MCF 10A (cell line): ENCODE measurements at regions not wholly inside any gene's neighbourhood (a gene's known extent, or its start where the extent isn't known, plus 50 kb on each side); places are given as distances from the start of the nearest gene placed in this dataset.

Source experiments
- BruUV-seq: library from RNA; stranded (reverse); fragments of 400-500 nt; replicated peaks from 2 replicates; lab custom pipeline; 2021; lab: Mats Ljungman, UMichigan
- CTCF ChIA-PET: fragments of 300-600 bp; sonication (Branson Sonifier 250); formaldehyde crosslinking; extraction: SDS; loops from one replicate; lab custom pipeline; 2021; ENCODE audit warnings: antibody characterized with exemption, inconsistent platforms; lab: Yijun Ruan, JAX
- POLR2A ChIA-PET: fragments of 300-600, 350-650 bp; sonication (Branson Sonifier 250); formaldehyde crosslinking; extraction: SDS; loops from one replicate; lab custom pipeline; 2020; ENCODE audit warnings: antibody characterized with exemption, inconsistent platforms; lab: Yijun Ruan, JAX
- DNase-seq: peaks from one replicate; pipeline ENCODE4 v3.0.0-alpha.2; 2018; ENCODE audit not compliant: unreplicated experiment
- H3K27ac Mint-ChIP-seq: one replicate; pipeline ENCODE4 v1.8.0; 2022; ENCODE audit warnings: mild to moderate bottlenecking, low read depth, mixed read lengths; ENCODE audit not compliant: unreplicated experiment
- H3K27me3 Mint-ChIP-seq: one replicate; pipeline ENCODE4 v1.8.0; 2022; ENCODE audit warnings: mixed read lengths; ENCODE audit not compliant: insufficient read depth, unreplicated experiment
- H3K36me3 Mint-ChIP-seq: one replicate; pipeline ENCODE4 v1.8.0; 2022; ENCODE audit warnings: mild to moderate bottlenecking, moderate library complexity, mixed read lengths; ENCODE audit not compliant: insufficient read depth, unreplicated experiment
- H3K4me1 Mint-ChIP-seq: one replicate; pipeline ENCODE4 v1.8.0; 2022; ENCODE audit warnings: mixed read lengths; ENCODE audit not compliant: insufficient read depth, unreplicated experiment
- H3K4me3 Mint-ChIP-seq: one replicate; pipeline ENCODE4 v1.8.0; 2022; ENCODE audit warnings: mild to moderate bottlenecking, moderate library complexity, mixed read lengths; ENCODE audit not compliant: unreplicated experiment
- H3K9me3 Mint-ChIP-seq: one replicate; pipeline ENCODE4 v1.8.0; 2022; ENCODE audit warnings: mixed read lengths; ENCODE audit not compliant: unreplicated experiment
- CTCF ChIP-seq: fragments of 200-600 bp; IDR thresholded peaks from one replicate; pipeline ENCODE4 v1.8.0; 2022; ENCODE audit warnings: antibody characterized with exemption, mild to moderate bottlenecking; ENCODE audit not compliant: unreplicated experiment
- intact Hi-C: fragments of 100-400 bp; cut with micrococcal nuclease; formaldehyde crosslinking; loops from 2 replicates; pipeline ENCODE4 v1.14.1; 2022

GRCh38 chr4:14810568-14810967 lies 191.7 kb upstream of the CPEB2 start:
- H3K9me3 Mint-ChIP-seq, result no peaks in the 10 kb centered on the region
- H3K27ac Mint-ChIP-seq, result no peak overlapping the region
- H3K36me3 Mint-ChIP-seq, result peaks cover 7% of the 10 kb centered on the region
- ChIA-PET POLR2A (interaction anchor here (0.5 kb wide), 1 partner anchor 16 kb away, joined by 3 read pairs; no protein-coding TSS in a partner anchor), CTCF (no interaction called here)
- no peak overlapping the region for H3K4me3 Mint-ChIP-seq
- intact Hi-C loops, result no loop called here
- no peaks in the 10 kb centered on the region for H3K4me1 Mint-ChIP-seq
- H3K27me3 Mint-ChIP-seq, result no peaks in the 10 kb centered on the region
- no TSS peak for BruUV-seq
- TF ChIP-seq CTCF, result no peak
- no peak for DNase-seq

GRCh38 chr4:14812101-14812500 lies 190.2 kb upstream of the CPEB2 start:
- Mint-ChIP-seq H3K27me3 (no peaks in the 10 kb centered on the region), H3K4me1 (no peaks in the 10 kb centered on the region), H3K4me3 (no peak overlapping the region), H3K27ac (no peak overlapping the region), H3K9me3 (no peaks in the 10 kb centered on the region), H3K36me3 (peaks cover 7% of the 10 kb centered on the region)
- DNase-seq, result no peak
- no TSS peak for BruUV-seq
- intact Hi-C loops, result no loop called here
- TF ChIP-seq CTCF, result no peak
- ChIA-PET POLR2A (no interaction called here), CTCF (no interaction called here)

- DNase-seq, result no peak
- POLR2A ChIA-PET, result interaction anchor here (0.8 kb wide), 1 partner anchor 85 kb away, joined by 3 read pairs; no protein-coding TSS in a partner anchor
- Mint-ChIP-seq H3K36me3 (peaks cover 7% of the 10 kb centered on the region), H3K9me3 (no peaks in the 10 kb centered on the region), H3K4me1 (no peaks in the 10 kb centered on the region), H3K27ac (no peak overlapping the region), H3K27me3 (no peaks in the 10 kb centered on the region), H3K4me3 (no peak overlapping the region)
- CTCF ChIA-PET, result no interaction called here
- TF ChIP-seq CTCF, result no peak
- no TSS peak for BruUV-seq
- intact Hi-C loops, result no loop called here
Measured at GRCh38 chr4:14816623-14817261, 185.5 kb upstream of the CPEB2 start.

- no peaks in the 10 kb centered on the region for H3K9me3 Mint-ChIP-seq
- no peaks in the 10 kb centered on the region for H3K4me1 Mint-ChIP-seq
- CTCF ChIA-PET, result no interaction called here
- no peaks in the 10 kb centered on the region for H3K36me3 Mint-ChIP-seq
- H3K27me3 Mint-ChIP-seq, result no peaks in the 10 kb centered on the region
- no peak overlapping the region for H3K27ac Mint-ChIP-seq
- intact Hi-C loops, result no loop called here
- BruUV-seq, result no TSS peak
- POLR2A ChIA-PET, result interaction anchor here (1.6 kb wide), 1 partner anchor 179 kb away, joined by 3 read pairs; no protein-coding TSS in a partner anchor
- no peak for DNase-seq
- H3K4me3 Mint-ChIP-seq, result no peak overlapping the region
- TF ChIP-seq CTCF, result no peak
Measured at GRCh38 chr4:14824189-14824588, 178.1 kb upstream of the CPEB2 start.
